ENCODE measurements at regions not wholly inside any gene's neighbourhood (a gene's known extent, or its start where the extent isn't known, plus 50 kb on each side); places are given as distances from the start of the nearest gene placed in this dataset.

- TF ChIP-seq EZH2 (IDR thresholded peaks at IDR 0.05; ENCODE audit: low read length, missing control alignments) (no peak), CTCF (conservative IDR thresholded peaks at IDR 0.05 in 1 of 2, IDR thresholded peaks at IDR 0.05 in 1 of 2; ENCODE audit: low read depth in 1 of 2, low read length in 2 of 2) (no peak)
Observed at GRCh38 chr2:185066128-185066527, 467.8 kb downstream of the ZNF804A start.
